ENCODE measurements at regions not wholly inside any gene's neighbourhood (a gene's known extent, or its start where the extent isn't known, plus 50 kb on each side); places are given as distances from the start of the nearest gene placed in this dataset.

- TF ChIP-seq ZNF701 (tag by site-specific recombination; IDR thresholded peaks at IDR 0.05) (no peak), CTCF (tag by site-specific recombination; IDR thresholded peaks at IDR 0.05) (no peak), ZNF621 (tag by site-specific recombination; IDR thresholded peaks at IDR 0.05) (no peak)
Measured at GRCh38 chr2:193583638-193584400, 1389.1 kb upstream of the TMEFF2 start.
